Ureter (tissue), 1 donor: ENCODE measurements at regions not wholly inside any gene's neighbourhood (a gene's known extent, or its start where the extent isn't known, plus 50 kb on each side); places are given as distances from the start of the nearest gene placed in this dataset.

Experiments
- DNase-seq: peaks from one replicate; pipeline ENCODE4 v3.0.0-alpha.2; 2020; ENCODE audit warnings: low spot score
- donor health status: DM: yes; HTN: yes; CAD: no.

DNA sequence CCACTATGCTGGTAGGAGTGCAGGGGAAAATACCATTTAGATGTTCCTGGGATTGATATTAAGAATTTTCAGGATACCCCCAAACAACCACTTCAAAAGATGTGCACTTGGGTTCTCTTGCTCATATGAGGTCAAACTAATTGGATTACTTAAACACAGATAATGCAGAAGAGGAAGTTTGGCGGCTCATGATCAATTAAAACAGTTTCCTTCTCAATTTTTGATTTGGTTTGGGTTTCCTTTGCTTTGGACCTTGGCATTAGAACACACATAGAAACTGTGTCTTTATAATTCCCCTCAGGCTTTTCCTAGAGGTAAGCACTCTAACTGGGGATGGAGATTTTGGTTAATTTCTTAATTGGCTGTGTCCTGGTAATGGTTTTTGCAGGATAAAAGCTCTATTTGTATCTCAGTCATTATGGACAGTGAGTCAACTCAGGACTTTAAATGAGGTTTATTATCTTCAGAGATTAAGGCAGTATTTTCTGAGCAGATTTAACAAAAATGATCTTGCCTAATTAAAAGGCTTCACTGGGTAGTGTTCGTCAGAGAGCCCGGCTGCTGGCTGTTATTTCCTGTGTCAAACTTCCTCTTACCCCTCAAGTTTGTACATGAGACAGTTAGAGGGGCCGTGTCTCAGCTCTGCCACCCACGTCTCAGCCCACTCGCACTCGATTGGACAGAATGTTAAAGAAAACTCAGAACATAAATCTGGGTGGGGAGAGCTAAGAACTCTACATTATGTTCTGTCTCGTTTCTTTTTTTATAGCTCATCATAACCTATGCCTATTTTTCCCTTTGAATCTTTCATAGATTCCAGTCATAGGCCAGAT, 50.3 kb upstream of the PREP start:
- peak; percentile 49 for DNase-seq
